HCT116 (cell line): ENCODE measurements at regions not wholly inside any gene's neighbourhood (a gene's known extent, or its start where the extent isn't known, plus 50 kb on each side); places are given as distances from the start of the nearest gene placed in this dataset.

Experiments
- ATAC-seq: fragments of 200-7000 bp; cut with Tn5 transposase; 2 replicates; pipeline ENCODE4 v1.9.1; 2020; ENCODE audit warnings: mild to moderate bottlenecking, moderate library complexity
- BruUV-seq: library from RNA; stranded (reverse); fragments of 400-500 nt; replicated peaks from 2 replicates; lab custom pipeline; 2021; lab: Mats Ljungman, UMichigan
- CTCF ChIA-PET: fragments of 300-600 bp; sonication (Branson Sonifier 250); formaldehyde crosslinking; loops from one replicate; lab custom pipeline; 2021; ENCODE audit warnings: antibody characterized with exemption; lab: Charles Lee
- POLR2A ChIA-PET: fragments of 300-600, 350-600 bp; sonication (Branson Sonifier 250); formaldehyde crosslinking; loops from one replicate; lab custom pipeline; 2021; ENCODE audit warnings: antibody characterized with exemption; lab: Charles Lee
- RAD21 ChIA-PET, 2 experiments: fragments of 300-600 bp; sonication (Branson Sonifier 250); formaldehyde crosslinking; loops; one replicate each; lab custom pipeline; 2023; ENCODE audit warnings: low total read pairs in 2 of 2; ENCODE audit not compliant: uncharacterized antibody in 2 of 2, unreplicated experiment in 2 of 2, low non-redundant PET in 1 of 2; lab: Charles Lee
- DNase-seq: peaks from one replicate; pipeline ENCODE4 v3.0.0-alpha.2; 2010; ENCODE audit warnings: low read depth, low spot score
- H2AFZ ChIP-seq: fragments of 200-600 bp; shearing (Covaris generic), sonication (generic); 2 replicates; pipeline ENCODE4 v1.6.1; 2017; ENCODE audit warnings: low read depth, mixed run types, mixed read lengths, antibody characterized with exemption, low read length; ENCODE audit not compliant: poor library complexity, severe bottlenecking
- H3K27ac ChIP-seq: 2 replicates; pipeline ENCODE4 v1.5.1; 2012; ENCODE audit warnings: low read depth, low read length
- H3K27me3 ChIP-seq: fragments of 200-600 bp; sonication (generic); 2 replicates; pipeline ENCODE4 v1.6.1; 2016; ENCODE audit warnings: mixed run types, low read length, mixed read lengths; ENCODE audit not compliant: insufficient read depth
- H3K36me3 ChIP-seq, 2 experiments: fragments of 200-500 bp in 1 of 2; fragments of 200-600 bp in 1 of 2; sonication (Bioruptor generic) in 1 of 2; sonication (generic) in 1 of 2; 2 replicates each; pipeline versions ENCODE4 v1.5.1 to v1.6.1; 2014 to 2016; ENCODE audit warnings: low read length in 2 of 2, inconsistent platforms in 1 of 2, mixed read lengths in 1 of 2, mixed run types in 1 of 2; ENCODE audit not compliant: insufficient read depth in 2 of 2, control insufficient read depth in 1 of 2
- H3K4me1 ChIP-seq, 2 experiments: fragments of 200-600 bp in 1 of 2; sonication (generic) in 1 of 2; 2 replicates each; pipeline versions ENCODE4 v1.5.1 to v1.6.1; 2012 to 2017; ENCODE audit warnings: low read length in 2 of 2, inconsistent platforms in 1 of 2, mild to moderate bottlenecking in 1 of 2, mixed read lengths in 1 of 2, mixed run types in 1 of 2, moderate library complexity in 1 of 2; ENCODE audit not compliant: insufficient read depth in 2 of 2, control insufficient read depth in 1 of 2
- H3K4me2 ChIP-seq: fragments of 200-600 bp; sonication (generic); 2 replicates; pipeline ENCODE4 v1.6.1; 2017; ENCODE audit warnings: mixed run types, low read length, mixed read lengths
- H3K4me3 ChIP-seq, 2 experiments: fragments of 200-600 bp in 1 of 2; sonication (generic) in 1 of 2; replicated peaks in 1 of 2; 2 replicates each; pipeline ENCODE4 v1.5.1; 2011 to 2016; ENCODE audit warnings: low read length in 2 of 2, control low read depth in 1 of 2, low read depth in 1 of 2, mild to moderate bottlenecking in 1 of 2, mixed read lengths in 1 of 2, mixed run types in 1 of 2
- H3K79me2 ChIP-seq: fragments of 200-600 bp; sonication (generic); 2 replicates; pipeline ENCODE4 v1.6.1; 2017; ENCODE audit warnings: mild to moderate bottlenecking, mixed run types, low read length, moderate library complexity, mixed read lengths; ENCODE audit not compliant: insufficient read depth
- H3K9ac ChIP-seq: fragments of 200-600 bp; sonication (generic); 2 replicates; pipeline ENCODE4 v1.6.1; 2016; ENCODE audit warnings: low read length, mixed read lengths
- H3K9me2 ChIP-seq: fragments of 200-600 bp; sonication (generic), shearing (Covaris generic); 2 replicates; pipeline ENCODE4 v1.6.1; 2017; ENCODE audit warnings: mixed run types, mild to moderate bottlenecking, moderate library complexity; ENCODE audit not compliant: insufficient read depth
- H3K9me3 ChIP-seq, 2 experiments: fragments of 200-500 bp in 1 of 2; fragments of 200-600 bp in 1 of 2; sonication (Bioruptor generic) in 1 of 2; sonication (generic) in 1 of 2; 2 replicates each; pipeline ENCODE4 v1.6.1; 2014 to 2017; ENCODE audit warnings: low read length in 2 of 2, mixed read lengths in 2 of 2, inconsistent platforms in 1 of 2, low read depth in 1 of 2, mild to moderate bottlenecking in 1 of 2, mixed run types in 1 of 2, moderate library complexity in 1 of 2; ENCODE audit not compliant: control insufficient read depth in 1 of 2, insufficient read depth in 1 of 2
- H4K20me1 ChIP-seq: fragments of 200-600 bp; sonication (generic), shearing (Covaris generic); 2 replicates; pipeline ENCODE4 v1.6.1; 2017; ENCODE audit warnings: mixed run types, mild to moderate bottlenecking, moderate library complexity; ENCODE audit not compliant: insufficient read depth
- ATF3 ChIP-seq: IDR thresholded peaks from 2 replicates; pipeline ENCODE4 v1.6.1; 2012
- CBX3 ChIP-seq: IDR thresholded peaks from 2 replicates; pipeline ENCODE4 v1.6.1; 2012; ENCODE audit warnings: low read depth
- CEBPB ChIP-seq: IDR thresholded peaks from 2 replicates; pipeline ENCODE4 v1.6.1; 2012; ENCODE audit warnings: low read depth
- CTCF ChIP-seq, 3 experiments: fragments of 200-600 bp in 1 of 3; sonication (generic) in 1 of 3; IDR thresholded peaks in 2 of 3; conservative IDR thresholded peaks in 1 of 3; 2 replicates each; pipeline ENCODE4 v1.5.1; 2012 to 2017; ENCODE audit warnings: low read depth in 2 of 3, low read length in 2 of 3, antibody characterized with exemption in 1 of 3, borderline replicate concordance in 1 of 3, control low read depth in 1 of 3, mild to moderate bottlenecking in 1 of 3, mixed read lengths in 1 of 3, mixed run types in 1 of 3, moderate library complexity in 1 of 3; ENCODE audit not compliant: insufficient read depth in 1 of 3
- EGR1 ChIP-seq: IDR thresholded peaks from 2 replicates; pipeline ENCODE4 v1.6.1; 2012; ENCODE audit warnings: low read depth
- ELF1 ChIP-seq: IDR thresholded peaks from 2 replicates; pipeline ENCODE4 v1.6.1; 2012; ENCODE audit warnings: low read depth, borderline replicate concordance
- EZH2phosphoT487 ChIP-seq: fragments of 200-600 bp; IDR thresholded peaks from 2 replicates; pipeline ENCODE4 v1.6.1; 2018; ENCODE audit warnings: antibody characterized with exemption, borderline replicate concordance
- FOSL1 ChIP-seq: IDR thresholded peaks from 2 replicates; pipeline ENCODE4 v1.6.1; 2012; ENCODE audit warnings: low read depth
- MAX ChIP-seq: IDR thresholded peaks from 2 replicates; pipeline ENCODE4 v1.6.1; 2012
- POLR2A ChIP-seq: IDR thresholded peaks from 2 replicates; pipeline ENCODE4 v1.7.0; 2011; ENCODE audit warnings: borderline replicate concordance; ENCODE audit not compliant: insufficient read depth, insufficient read length; ENCODE audit errors: extremely low read depth
- POLR2AphosphoS5 ChIP-seq: IDR thresholded peaks from 2 replicates; pipeline ENCODE4 v1.6.1; 2011; ENCODE audit warnings: mild to moderate bottlenecking, low read depth, low read length, moderate library complexity
- RAD21 ChIP-seq: IDR thresholded peaks from 2 replicates; pipeline ENCODE4 v1.6.1; 2012; ENCODE audit warnings: low read depth, mild to moderate bottlenecking
- SIN3A ChIP-seq: IDR thresholded peaks from 2 replicates; pipeline ENCODE4 v1.6.1; 2012; ENCODE audit warnings: low read depth
- SP1 ChIP-seq: IDR thresholded peaks from 2 replicates; pipeline ENCODE4 v1.6.1; 2012; ENCODE audit warnings: low read depth
- TCF7L2 ChIP-seq: IDR thresholded peaks from 2 replicates; pipeline ENCODE4 v1.7.0; 2011; ENCODE audit warnings: borderline replicate concordance, inconsistent platforms; ENCODE audit not compliant: insufficient read depth, insufficient read length; ENCODE audit errors: extremely low read depth
- YY1 ChIP-seq: IDR thresholded peaks from 2 replicates; pipeline ENCODE4 v1.6.1; 2011; ENCODE audit warnings: low read length, low read depth, moderate library complexity, mild to moderate bottlenecking; ENCODE audit not compliant: insufficient replicate concordance; ENCODE audit errors: extremely low read depth
- ZNF274 ChIP-seq: fragments of 200-500 bp; sonication (Bioruptor generic); IDR thresholded peaks from 2 replicates; pipeline ENCODE4 v1.6.1; 2014; ENCODE audit warnings: mild to moderate bottlenecking, low read depth, low read length, inconsistent platforms
- intact Hi-C: fragments of 100-400 bp; cut with micrococcal nuclease; formaldehyde crosslinking; loops from 2 replicates; pipeline ENCODE4 v1.10.0; 2022

- no peak for TF ChIP-seq POLR2AphosphoS5
- TF ChIP-seq CTCF (IDR thresholded peaks at IDR 0.05 in 2 of 3, conservative IDR thresholded peaks at IDR 0.05 in 1 of 3; ENCODE audit: borderline replicate concordance in 1 of 3, insufficient read depth in 1 of 3, low read depth in 2 of 3, low read length in 2 of 3), result no peak
- TF ChIP-seq EZH2phosphoT487, result no peak
- no peak for TF ChIP-seq FOSL1
- TF ChIP-seq ELF1, result no peak
Measured at GRCh38 chr16:86876499-86876898, 298.1 kb downstream of the FOXL1 start (continued).

- Histone ChIP-seq H2AFZ (no peak overlapping the region), H3K27ac (no peak overlapping the region), H3K9me2 (no peaks in the 10 kb centered on the region), H3K9ac (no peak overlapping the region), H3K4me2 (no peak overlapping the region), H3K4me1 (no peaks in the 10 kb centered on the region)
- ChIA-PET POLR2A (no interaction called here), RAD21 (no interaction called here)
- DNase-seq, result no peak
- intact Hi-C loops, result no loop called here
- BruUV-seq, result no TSS peak
- TF ChIP-seq EGR1, result no peak
- TF ChIP-seq TCF7L2, result no peak
- no peak for TF ChIP-seq SIN3A
- no peak for TF ChIP-seq CEBPB
- TF ChIP-seq RAD21, result no peak
- TF ChIP-seq CBX3, result no peak
- TF ChIP-seq SP1, result no peak
- TF ChIP-seq MAX, result no peak
- TF ChIP-seq YY1, result no peak
- TF ChIP-seq POLR2A, result no peak
- no peak for TF ChIP-seq EZH2phosphoT487
- TF ChIP-seq ATF3, result no peak
- no peak for TF ChIP-seq ZNF274
- TF ChIP-seq, all 23 proteins: peak for 0
- ATAC-seq, result no peak
- H3K9me3 ChIP-seq, result no peaks in the 10 kb centered on the region
- no peaks in the 10 kb centered on the region for H3K36me3 ChIP-seq
- CTCF ChIA-PET, result no interaction called here
- no peak overlapping the region for H3K4me3 ChIP-seq
- H3K79me2 ChIP-seq, result no peaks in the 10 kb centered on the region
- H4K20me1 ChIP-seq, result no peaks in the 10 kb centered on the region
- peaks cover 22% of the 10 kb centered on the region; the same call in 1 of the 2 replicates for H3K27me3 ChIP-seq
Measured at GRCh38 chr16:86877108-86877507, 298.8 kb downstream of the FOXL1 start.
